ENCODE measurements at regions not wholly inside any gene's neighbourhood (a gene's known extent, or its start where the extent isn't known, plus 50 kb on each side); places are given as distances from the start of the nearest gene placed in this dataset.

- no peak for TF ChIP-seq CTCF (IDR thresholded peaks at IDR 0.05)
- no peak for TF ChIP-seq EP300 (IDR thresholded peaks at IDR 0.05)
- TF ChIP-seq POLR2A (IDR thresholded peaks at IDR 0.05), result no peak
Measured at GRCh38 chr2:145018502-145018901, 498.6 kb upstream of the ZEB2 start.
